ENCODE measurements at regions not wholly inside any gene's neighbourhood (a gene's known extent, or its start where the extent isn't known, plus 50 kb on each side); places are given as distances from the start of the nearest gene placed in this dataset.

DNA sequence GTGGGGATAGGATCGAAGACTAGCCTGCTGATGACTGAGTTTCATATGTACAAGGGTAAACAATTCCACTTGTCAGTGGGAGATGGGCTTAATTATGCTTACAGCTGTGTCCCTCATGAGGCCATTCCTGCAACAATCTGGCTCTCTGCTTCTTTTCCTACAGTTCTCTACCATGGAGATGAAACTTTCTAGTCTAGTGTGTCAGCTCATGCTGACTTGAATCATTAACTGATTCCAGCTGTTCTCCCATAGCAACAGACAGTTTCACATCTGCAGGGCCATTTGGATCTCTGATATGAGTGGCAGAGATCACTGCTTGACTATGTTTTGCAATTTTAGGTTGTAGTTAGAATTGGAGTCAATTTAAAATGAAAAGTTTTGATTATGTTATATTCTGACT lies 1251.7 kb upstream of the RAG2 start:
- H3K9me3 ChIP-seq (replicated peaks in 1 of 2; ENCODE audit: control insufficient read depth in 1 of 2, insufficient read depth in 1 of 2, low read length in 2 of 2) = no peaks in the 10 kb centered on the region
- Mint-ChIP-seq H3K9me3 (peaks cover 0 to 6% (median 0%) of the 10 kb centered on the region in 7 donors), H3K36me3 (no peaks in the 10 kb centered on the region), H3K27me3 (ENCODE audit: low read depth in 3 of 3) (no peaks in the 10 kb centered on the region), H3K4me3 (no peak overlapping the region), H3K27ac (no peak overlapping the region), H3K4me1 (no peaks in the 10 kb centered on the region)
- WGBS (ENCODE audit: insufficient coverage) = no CpG with 5 or more reads among the region's 1 CpG
- no peak overlapping the region for H3K27ac ChIP-seq (ENCODE audit: low read depth in 1 of 2, low read length in 2 of 2)
- H4K20me1 ChIP-seq (ENCODE audit: insufficient read depth, low read length) = no peaks in the 10 kb centered on the region
- no peak overlapping the region for H3K4me3 ChIP-seq (replicated peaks in 1 of 3; ENCODE audit: low read depth in 2 of 3, low read length in 3 of 3)
- H3K27me3 ChIP-seq (ENCODE audit: control insufficient read depth in 2 of 2, insufficient read depth in 2 of 2, low read length in 2 of 2) = no peaks in the 10 kb centered on the region
- no peaks in the 10 kb centered on the region for H3K4me1 ChIP-seq (ENCODE audit: control insufficient read depth in 1 of 2, insufficient read depth in 2 of 2, low read length in 2 of 2)
- TF ChIP-seq, protein P1, sequence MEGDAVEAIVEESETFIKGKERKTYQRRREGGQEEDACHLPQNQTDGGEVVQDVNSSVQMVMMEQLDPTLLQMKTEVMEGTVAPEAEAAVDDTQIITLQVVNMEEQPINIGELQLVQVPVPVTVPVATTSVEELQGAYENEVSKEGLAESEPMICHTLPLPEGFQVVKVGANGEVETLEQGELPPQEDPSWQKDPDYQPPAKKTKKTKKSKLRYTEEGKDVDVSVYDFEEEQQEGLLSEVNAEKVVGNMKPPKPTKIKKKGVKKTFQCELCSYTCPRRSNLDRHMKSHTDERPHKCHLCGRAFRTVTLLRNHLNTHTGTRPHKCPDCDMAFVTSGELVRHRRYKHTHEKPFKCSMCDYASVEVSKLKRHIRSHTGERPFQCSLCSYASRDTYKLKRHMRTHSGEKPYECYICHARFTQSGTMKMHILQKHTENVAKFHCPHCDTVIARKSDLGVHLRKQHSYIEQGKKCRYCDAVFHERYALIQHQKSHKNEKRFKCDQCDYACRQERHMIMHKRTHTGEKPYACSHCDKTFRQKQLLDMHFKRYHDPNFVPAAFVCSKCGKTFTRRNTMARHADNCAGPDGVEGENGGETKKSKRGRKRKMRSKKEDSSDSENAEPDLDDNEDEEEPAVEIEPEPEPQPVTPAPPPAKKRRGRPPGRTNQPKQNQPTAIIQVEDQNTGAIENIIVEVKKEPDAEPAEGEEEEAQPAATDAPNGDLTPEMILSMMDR (IDR thresholded peaks at IDR 0.05) = no peak
- H3K36me3 ChIP-seq (replicated peaks in 1 of 2; ENCODE audit: control insufficient read depth in 1 of 2, insufficient read depth in 2 of 2, low read length in 2 of 2) = no peaks in the 10 kb centered on the region
- no peak overlapping the region for H2AFZ ChIP-seq (ENCODE audit: insufficient read depth, low read depth, low read length, poor library complexity, severe bottlenecking)
- no peaks in the 10 kb centered on the region for H3K79me2 ChIP-seq (ENCODE audit: insufficient read depth, low read length)
- DNase-seq = no peak
- intact Hi-C loops (cut with micrococcal nuclease) = no loop called here
- H3K9ac ChIP-seq (ENCODE audit: insufficient read depth, low read length, poor library complexity, severe bottlenecking) = no peak overlapping the region
- no peak overlapping the region for H3K4me2 ChIP-seq (replicated peaks; ENCODE audit: extremely low read depth, low read length, poor library complexity, severe bottlenecking)

GRCh38 chr11:37843603-37844002 lies 1245.6 kb upstream of the RAG2 start:
- Histone ChIP-seq H2AFZ (ENCODE audit: insufficient read depth, low read depth, low read length, poor library complexity, severe bottlenecking) (no peak overlapping the region), H3K27me3 (ENCODE audit: control insufficient read depth in 2 of 2, insufficient read depth in 2 of 2, low read length in 2 of 2) (no peaks in the 10 kb centered on the region), H3K9me3 (replicated peaks in 1 of 2; ENCODE audit: control insufficient read depth in 1 of 2, insufficient read depth in 1 of 2, low read length in 2 of 2) (peaks cover 0 to 3% of the 10 kb centered on the region in 2 donors), H3K9ac (ENCODE audit: insufficient read depth, low read length, poor library complexity, severe bottlenecking) (no peak overlapping the region), H3K36me3 (replicated peaks in 1 of 2; ENCODE audit: control insufficient read depth in 1 of 2, insufficient read depth in 2 of 2, low read length in 2 of 2) (no peaks in the 10 kb centered on the region), H3K4me2 (replicated peaks; ENCODE audit: extremely low read depth, low read length, poor library complexity, severe bottlenecking) (no peak overlapping the region), H4K20me1 (ENCODE audit: insufficient read depth, low read length) (no peaks in the 10 kb centered on the region), H3K4me3 (replicated peaks in 1 of 3; ENCODE audit: low read depth in 2 of 3, low read length in 3 of 3) (no peak overlapping the region), H3K4me1 (ENCODE audit: control insufficient read depth in 1 of 2, insufficient read depth in 2 of 2, low read length in 2 of 2) (no peaks in the 10 kb centered on the region), H3K79me2 (ENCODE audit: insufficient read depth, low read length) (no peaks in the 10 kb centered on the region), H3K27ac (ENCODE audit: low read depth in 1 of 2, low read length in 2 of 2) (no peak overlapping the region)
- no peak for DNase-seq
- intact Hi-C loops (cut with micrococcal nuclease) = no loop called here
- H3K36me3 Mint-ChIP-seq = no peaks in the 10 kb centered on the region
- WGBS (ENCODE audit: insufficient coverage) = no CpG with 5 or more reads among the region's 2 CpGs
- no peak overlapping the region for H3K27ac Mint-ChIP-seq
- TF ChIP-seq, protein P1 (IDR thresholded peaks at IDR 0.05) = no peak
- no peaks in the 10 kb centered on the region for H3K4me1 Mint-ChIP-seq
- H3K9me3 Mint-ChIP-seq = peaks cover 0 to 9% (median 2%) of the 10 kb centered on the region in 7 donors
- no peaks in the 10 kb centered on the region for H3K27me3 Mint-ChIP-seq (ENCODE audit: low read depth in 3 of 3)
- H3K4me3 Mint-ChIP-seq = no peak overlapping the region
